Panc1 (cell line): ENCODE measurements at regions not wholly inside any gene's neighbourhood (a gene's known extent, or its start where the extent isn't known, plus 50 kb on each side); places are given as distances from the start of the nearest gene placed in this dataset.

Source experiments
- CTCF ChIP-seq: fragments of 450-650 bp; IDR thresholded peaks from 2 replicates; pipeline ENCODE4 v1.5.1; 2017; ENCODE audit warnings: mild to moderate bottlenecking
- POLR2AphosphoS5 ChIP-seq: IDR thresholded peaks from 2 replicates; pipeline ENCODE4 v1.6.1; 2012; ENCODE audit warnings: mild to moderate bottlenecking, low read depth, low read length, moderate library complexity
- TCF7L2 ChIP-seq: IDR thresholded peaks from 2 replicates; pipeline ENCODE4 v1.6.1; 2011; ENCODE audit warnings: mild to moderate bottlenecking, low read depth, low read length, inconsistent platforms

DNA sequence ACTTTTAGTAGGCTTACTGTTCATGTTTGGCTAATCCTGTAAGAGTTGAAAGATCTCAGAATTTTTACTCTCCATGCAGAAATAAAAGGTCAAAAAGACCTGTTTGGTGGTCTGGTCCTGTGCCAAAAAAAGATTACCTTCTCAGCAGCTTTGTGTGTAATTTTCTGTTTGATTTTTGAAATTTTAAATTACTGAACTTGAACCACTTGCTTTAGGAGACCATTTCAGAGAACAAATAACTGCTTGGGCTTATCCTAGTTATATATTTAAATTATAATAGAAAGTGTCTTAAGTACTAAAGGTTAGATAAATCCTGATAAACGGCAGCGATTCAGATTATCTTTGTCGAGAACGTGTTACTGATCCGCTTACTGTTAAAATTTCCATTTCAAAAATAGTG, 118.3 kb upstream of the GRIK2 start:
- TF ChIP-seq CTCF (no peak), TCF7L2 (no peak), POLR2AphosphoS5 (no peak)
